WI38 (cell line): ENCODE measurements at regions not wholly inside any gene's neighbourhood (a gene's known extent, or its start where the extent isn't known, plus 50 kb on each side); places are given as distances from the start of the nearest gene placed in this dataset.

Experiments
- H3K4me3 ChIP-seq: 2 replicates; pipeline ENCODE4 v1.5.1; 2011; ENCODE audit warnings: low read depth, mild to moderate bottlenecking, control low read depth, low read length
- CTCF ChIP-seq: IDR thresholded peaks from 2 replicates; pipeline ENCODE4 v1.5.1; 2012; ENCODE audit warnings: low read depth, mild to moderate bottlenecking, control low read depth, low read length

- TF ChIP-seq CTCF, result no peak
- H3K4me3 ChIP-seq, result no peak overlapping the region
Measured at GRCh38 chr5:84791138-84791537, 406.5 kb upstream of the EDIL3 start.

GRCh38 chr5:84790406-84790805 is 405.7 kb upstream of the EDIL3 start:
- no peak for TF ChIP-seq CTCF
- no peak overlapping the region for H3K4me3 ChIP-seq

GRCh38 chr5:84783003-84783402 is 398.3 kb upstream of the EDIL3 start:
- no peak overlapping the region for H3K4me3 ChIP-seq
- TF ChIP-seq CTCF, result no peak

GRCh38 chr5:84779186-84779585 is 394.5 kb upstream of the EDIL3 start:
- TF ChIP-seq CTCF, result no peak
- no peak overlapping the region for H3K4me3 ChIP-seq

GRCh38 chr5:84764227-84764626 is 379.5 kb upstream of the EDIL3 start:
- no peak for TF ChIP-seq CTCF
- H3K4me3 ChIP-seq, result no peak overlapping the region

GRCh38 chr5:84758008-84758407 is 373.3 kb upstream of the EDIL3 start:
- no peak overlapping the region for H3K4me3 ChIP-seq
- TF ChIP-seq CTCF, result no peak

- no peak for TF ChIP-seq CTCF
- H3K4me3 ChIP-seq, result no peak overlapping the region
Measured at GRCh38 chr5:84752780-84753179, 368.1 kb upstream of the EDIL3 start.
